PC-9 (cell line): ENCODE measurements at regions not wholly inside any gene's neighbourhood (a gene's known extent, or its start where the extent isn't known, plus 50 kb on each side); places are given as distances from the start of the nearest gene placed in this dataset.

Experiments
- EZH2 ChIP-seq: fragments of 200-600 bp; sonication (generic); IDR thresholded peaks from 2 replicates; pipeline ENCODE4 v1.8.0; 2017; ENCODE audit warnings: antibody characterized with exemption, low read depth
- TF ChIP-seq, protein P1 (sequence below): fragments of 200-600 bp; sonication (generic); conservative IDR thresholded peaks from 2 replicates; pipeline ENCODE4 v1.6.1; 2017; ENCODE audit warnings: mixed run types, antibody characterized with exemption, mild to moderate bottlenecking, moderate library complexity

DNA sequence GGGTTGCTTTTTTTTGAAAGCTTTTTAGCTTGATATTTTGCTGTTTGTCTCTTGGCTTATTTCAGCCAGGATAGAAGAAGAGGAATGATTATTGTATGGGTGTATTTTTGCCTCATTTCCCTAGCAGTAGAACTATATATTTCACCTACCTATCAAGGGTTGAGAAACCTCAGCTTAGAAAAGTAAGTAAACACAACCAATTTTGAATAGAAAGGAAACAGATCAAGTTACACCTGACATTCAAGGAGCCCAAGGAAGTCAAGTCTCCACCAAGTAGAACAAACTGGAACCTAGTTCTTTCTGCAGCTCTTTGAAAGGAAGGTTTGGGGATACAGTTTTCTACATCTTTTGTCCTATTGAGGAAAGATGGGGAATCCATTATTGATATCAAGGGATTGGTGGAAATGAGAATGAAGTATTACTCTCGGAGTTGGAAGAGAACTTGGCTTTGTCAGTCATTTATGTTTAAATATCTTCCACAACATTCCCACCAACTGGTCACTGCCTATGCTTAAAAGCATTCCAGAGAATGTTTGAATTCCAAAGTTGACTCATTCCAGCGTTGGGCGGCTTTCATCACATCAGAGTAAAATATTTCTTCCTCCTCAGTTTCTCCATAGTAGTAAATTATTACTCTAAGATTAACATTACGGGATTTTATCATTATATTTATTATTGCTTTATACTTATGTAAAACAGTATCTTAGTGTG, 207.8 kb upstream of the CNKSR2 start:
- TF ChIP-seq, protein P1, sequence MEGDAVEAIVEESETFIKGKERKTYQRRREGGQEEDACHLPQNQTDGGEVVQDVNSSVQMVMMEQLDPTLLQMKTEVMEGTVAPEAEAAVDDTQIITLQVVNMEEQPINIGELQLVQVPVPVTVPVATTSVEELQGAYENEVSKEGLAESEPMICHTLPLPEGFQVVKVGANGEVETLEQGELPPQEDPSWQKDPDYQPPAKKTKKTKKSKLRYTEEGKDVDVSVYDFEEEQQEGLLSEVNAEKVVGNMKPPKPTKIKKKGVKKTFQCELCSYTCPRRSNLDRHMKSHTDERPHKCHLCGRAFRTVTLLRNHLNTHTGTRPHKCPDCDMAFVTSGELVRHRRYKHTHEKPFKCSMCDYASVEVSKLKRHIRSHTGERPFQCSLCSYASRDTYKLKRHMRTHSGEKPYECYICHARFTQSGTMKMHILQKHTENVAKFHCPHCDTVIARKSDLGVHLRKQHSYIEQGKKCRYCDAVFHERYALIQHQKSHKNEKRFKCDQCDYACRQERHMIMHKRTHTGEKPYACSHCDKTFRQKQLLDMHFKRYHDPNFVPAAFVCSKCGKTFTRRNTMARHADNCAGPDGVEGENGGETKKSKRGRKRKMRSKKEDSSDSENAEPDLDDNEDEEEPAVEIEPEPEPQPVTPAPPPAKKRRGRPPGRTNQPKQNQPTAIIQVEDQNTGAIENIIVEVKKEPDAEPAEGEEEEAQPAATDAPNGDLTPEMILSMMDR, result no peak
- no peak for TF ChIP-seq EZH2
